Activated CD4-positive, alpha-beta T cell treated with anti-CD3 and anti-CD28 coated beads for 4 hours (primary cell): ENCODE measurements at regions not wholly inside any gene's neighbourhood (a gene's known extent, or its start where the extent isn't known, plus 50 kb on each side); places are given as distances from the start of the nearest gene placed in this dataset.
A peak's percentile ranks its signal among the peaks of the same experiment; 100 is the strongest.

Experiments used
- DNase-seq, 2 donors: peaks; one replicate each; pipeline ENCODE4 v3.0.0-alpha.2; 2020

DNA sequence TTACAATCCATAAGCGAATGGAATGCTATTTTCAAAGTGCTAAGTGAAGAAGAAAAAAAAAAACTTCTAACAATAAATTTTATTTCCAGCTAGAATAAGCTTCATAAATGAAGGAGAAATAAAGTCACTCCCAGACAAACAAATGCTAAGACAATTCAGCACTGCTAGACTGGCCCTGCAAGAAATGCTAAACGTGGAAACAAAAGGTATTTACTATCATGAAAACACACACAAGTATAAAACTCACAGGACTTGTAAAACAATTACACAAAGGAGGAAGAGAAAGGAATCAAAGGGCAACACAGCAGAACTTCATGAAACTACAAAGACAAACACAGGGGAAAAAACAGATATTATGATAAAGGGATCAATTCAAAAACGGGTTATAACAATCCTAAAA is 85.8 kb upstream of the NELL2 start:
- DNase-seq, result no peak

DNA sequence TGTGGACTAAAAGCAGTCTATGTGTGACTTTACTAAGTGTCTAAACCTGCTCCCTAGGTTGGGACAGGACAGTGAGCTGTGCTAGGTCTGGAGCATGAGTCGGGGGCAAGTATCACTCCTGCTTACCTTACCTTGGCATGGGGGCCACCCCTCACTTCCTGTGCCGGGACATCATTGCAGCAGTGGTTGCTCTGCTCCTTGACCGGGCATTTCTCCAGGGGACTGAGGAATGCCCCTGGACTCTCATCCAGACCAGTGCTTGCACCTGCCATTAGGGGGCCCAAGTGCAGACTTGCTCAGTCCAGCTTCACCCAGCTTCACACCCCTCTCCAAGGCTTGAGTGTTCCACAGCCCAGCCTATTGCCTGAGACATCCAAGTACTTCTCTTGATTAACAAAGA is 84.7 kb upstream of the NELL2 start:
- DNase-seq, result no peak

DNA sequence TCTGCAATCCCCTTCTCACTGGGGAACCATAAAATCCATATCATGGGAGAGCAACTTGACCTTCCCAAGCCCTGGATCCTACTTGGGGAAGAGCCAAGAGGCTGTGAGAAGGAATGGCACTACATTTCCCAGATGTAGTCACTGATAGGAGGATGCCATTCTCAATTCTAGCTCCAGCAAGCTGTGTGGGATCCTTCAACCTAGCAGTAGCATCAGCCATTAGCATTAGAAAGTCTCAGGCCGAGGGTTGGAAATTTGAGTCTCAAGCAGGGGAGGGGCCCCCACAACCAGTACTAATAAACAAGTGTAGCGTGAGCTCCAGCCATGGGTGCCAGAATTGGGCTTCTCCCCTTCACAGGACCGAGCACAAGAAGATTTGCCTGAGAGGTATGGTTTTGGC is 84.3 kb upstream of the NELL2 start:
- DNase-seq, result no peak

DNA sequence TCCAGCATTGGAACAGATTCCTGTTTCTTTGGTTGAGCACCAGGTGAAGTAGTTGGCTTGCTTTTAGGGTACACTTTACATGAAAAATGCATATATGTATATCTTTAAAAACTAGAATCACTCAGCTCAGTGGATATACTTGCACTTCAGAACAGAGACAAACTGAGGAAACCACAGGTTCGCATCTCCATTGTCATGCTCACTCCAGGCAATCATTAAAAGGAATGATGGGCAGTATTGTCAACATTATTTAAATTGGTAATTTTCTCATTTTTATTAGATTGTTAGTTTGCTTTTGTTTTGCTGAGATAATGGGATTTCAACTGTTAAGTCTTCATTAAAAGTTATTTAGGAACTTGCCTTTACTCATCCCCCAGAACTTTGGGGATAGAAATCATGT is 71.0 kb upstream of the NELL2 start:
- DNase-seq, result no peak

DNA sequence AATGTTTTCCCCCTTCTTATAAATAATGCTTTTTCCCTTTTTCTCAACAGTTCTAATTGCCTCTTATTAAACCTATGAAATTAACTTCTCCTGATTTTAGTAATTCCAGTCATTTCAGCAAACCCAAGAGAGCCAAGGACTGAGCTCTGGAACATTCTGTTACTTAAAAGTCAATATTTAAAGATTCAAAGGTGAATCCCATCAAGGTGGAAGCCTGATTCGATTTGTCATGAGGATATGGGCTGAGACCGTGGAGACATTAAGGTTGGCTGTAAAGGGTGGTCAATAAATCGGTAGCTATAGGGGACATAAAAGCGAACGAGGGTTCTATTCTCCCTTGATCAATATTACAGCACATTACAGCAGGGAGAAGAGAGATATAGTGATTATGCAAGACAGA is 66.6 kb upstream of the NELL2 start:
- no peak for DNase-seq

DNA sequence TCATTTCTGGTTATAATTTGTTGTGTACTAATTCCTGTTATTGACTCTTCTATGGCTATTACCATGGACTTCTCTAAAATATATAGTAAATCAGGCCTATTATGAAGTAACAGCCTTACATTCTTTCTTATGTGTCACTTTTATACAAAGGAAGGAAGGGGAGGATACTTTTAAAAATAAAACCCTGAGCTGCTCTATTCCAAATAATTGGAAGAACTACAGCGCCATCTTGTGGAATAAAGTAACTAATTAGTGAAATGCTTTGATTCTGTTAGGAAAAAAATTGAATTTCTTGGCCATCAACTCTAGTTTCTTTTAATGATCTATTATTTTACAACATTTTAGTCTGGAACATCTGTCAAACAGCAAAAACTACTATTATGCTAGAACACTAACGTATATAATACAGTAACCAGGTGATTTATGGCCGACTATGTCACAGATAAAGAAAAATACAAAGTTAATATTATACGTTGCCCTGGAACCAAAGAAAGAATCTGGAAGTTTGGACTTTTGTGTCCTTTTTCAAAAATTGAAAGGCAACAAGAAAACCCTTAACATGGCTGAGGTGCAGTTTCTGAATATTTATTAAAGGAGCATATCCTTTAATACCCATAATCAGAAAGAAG is 55.0 kb upstream of the NELL2 start:
- peak in 1 of 2 donors; percentile 1 for DNase-seq

DNA sequence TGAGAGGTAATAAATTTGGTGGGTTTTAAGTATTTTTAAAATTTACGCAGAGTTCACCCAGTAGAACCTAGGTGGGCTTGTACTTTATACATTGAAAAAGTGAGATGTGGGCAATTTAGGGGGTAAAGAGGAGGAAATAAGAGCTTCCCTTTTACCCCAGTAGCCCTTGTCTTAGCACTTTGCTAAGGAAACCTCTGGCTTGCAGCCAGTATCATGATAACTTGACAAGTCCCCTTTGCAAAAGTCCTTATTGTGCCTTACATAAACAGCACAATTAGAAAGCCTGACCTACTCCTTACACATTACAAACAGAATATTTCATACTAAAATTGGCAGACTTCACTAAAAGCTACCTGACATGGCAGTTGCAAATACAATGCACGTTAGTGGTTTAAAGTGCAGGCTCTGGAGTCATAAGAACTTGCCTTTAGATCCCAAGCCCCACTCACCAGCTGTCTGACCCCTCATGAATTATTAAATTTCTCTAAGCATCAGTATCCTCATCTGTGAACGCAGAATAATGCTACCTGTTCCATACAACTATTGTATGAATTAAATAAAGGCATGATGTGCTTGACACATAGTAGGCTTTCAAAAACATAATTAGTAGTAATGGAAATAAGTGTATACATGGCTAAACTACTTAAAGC is 53.2 kb upstream of the NELL2 start:
- no peak for DNase-seq
